Pons (tissue), 1 donor: ENCODE measurements at regions not wholly inside any gene's neighbourhood (a gene's known extent, or its start where the extent isn't known, plus 50 kb on each side); places are given as distances from the start of the nearest gene placed in this dataset.
A peak's percentile ranks its signal among the peaks of the same experiment; 100 is the strongest.

Source experiments
- DNase-seq: peaks from one replicate; pipeline ENCODE4 v3.0.0-alpha.2; 2016; ENCODE audit warnings: low spot score

DNA sequence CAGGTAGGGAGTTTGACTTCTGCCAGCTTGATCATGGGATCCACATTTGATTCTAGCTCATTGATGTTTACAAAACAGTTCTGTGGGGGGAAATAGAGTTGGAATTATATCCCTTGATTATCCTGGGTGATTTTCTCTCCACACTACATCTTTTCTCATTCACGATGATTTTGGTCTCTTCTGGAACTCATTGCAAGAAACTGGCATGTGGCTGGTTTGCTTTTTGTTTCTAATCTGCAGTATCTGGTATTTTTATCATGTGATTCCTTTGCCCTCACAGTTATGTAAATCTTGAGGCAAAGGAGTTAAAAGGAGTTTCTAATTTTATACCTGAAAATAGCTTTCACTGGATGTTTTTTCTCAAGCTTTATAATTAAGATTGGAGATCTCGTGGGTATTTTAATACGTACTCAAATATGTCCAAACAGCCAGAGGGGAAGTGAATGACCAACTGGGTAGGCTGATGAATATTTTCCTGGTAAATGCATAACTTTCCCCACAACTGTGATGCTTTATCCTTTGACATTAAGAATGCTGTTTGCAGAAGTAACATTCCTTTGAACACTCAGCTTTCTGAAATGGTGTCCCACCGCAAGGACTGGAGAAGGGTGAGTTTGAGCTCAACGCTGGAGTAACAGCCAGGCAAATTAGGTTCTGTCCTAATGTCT lies 502.9 kb upstream of the ZEB2 start:
- no peak for DNase-seq

DNA sequence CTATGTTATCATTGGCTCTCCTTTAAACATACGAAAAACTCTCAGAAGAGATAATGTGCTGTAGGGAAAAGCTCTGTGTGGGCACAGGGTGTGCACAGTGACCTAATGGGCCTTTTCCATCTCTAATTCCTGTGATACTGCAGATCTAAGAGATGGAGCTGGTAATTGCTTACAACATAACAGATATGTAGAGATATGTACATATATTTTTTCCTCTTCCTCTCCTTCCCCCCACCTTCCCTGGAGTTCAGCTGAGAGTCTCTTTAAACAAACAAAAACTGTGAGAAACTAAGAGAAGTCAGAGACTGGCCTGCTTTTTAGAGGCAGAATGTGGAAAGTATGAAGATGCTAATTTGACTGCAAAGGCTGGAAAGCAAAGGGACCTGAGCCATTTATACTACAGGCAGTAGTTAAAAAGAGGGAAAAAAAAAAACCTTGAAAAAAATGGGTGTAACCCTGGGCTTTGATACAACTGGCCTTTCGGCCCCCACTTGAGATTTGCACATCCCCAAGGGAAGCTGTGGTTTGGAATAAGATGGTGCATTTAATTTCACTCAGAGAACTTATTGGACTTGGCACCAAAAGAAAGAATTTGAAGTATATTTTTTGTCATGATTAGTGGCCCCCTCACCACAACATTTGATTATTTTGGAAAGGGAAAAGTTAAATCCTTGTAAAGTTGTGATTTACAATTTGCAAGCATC lies 502.2 kb upstream of the ZEB2 start:
- DNase-seq: no peak

DNA sequence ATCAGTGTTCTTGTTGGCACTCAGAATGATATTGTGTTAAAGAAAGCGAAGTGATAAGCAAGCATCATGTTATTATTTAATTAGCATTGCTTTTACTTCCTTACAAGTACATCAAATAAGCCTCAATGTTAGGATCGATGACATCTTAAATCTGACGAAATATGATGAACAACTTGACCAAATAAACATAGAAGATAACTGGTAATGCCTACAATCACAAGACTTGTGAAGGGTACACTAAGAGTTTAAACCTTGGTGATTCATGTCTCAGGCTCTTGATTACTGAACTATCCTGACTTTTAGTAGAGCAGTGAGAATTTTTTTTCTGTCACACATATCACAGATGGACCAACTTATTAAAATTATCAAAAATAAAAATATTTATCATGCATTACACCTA lies 500.8 kb upstream of the ZEB2 start:
- no peak for DNase-seq

DNA sequence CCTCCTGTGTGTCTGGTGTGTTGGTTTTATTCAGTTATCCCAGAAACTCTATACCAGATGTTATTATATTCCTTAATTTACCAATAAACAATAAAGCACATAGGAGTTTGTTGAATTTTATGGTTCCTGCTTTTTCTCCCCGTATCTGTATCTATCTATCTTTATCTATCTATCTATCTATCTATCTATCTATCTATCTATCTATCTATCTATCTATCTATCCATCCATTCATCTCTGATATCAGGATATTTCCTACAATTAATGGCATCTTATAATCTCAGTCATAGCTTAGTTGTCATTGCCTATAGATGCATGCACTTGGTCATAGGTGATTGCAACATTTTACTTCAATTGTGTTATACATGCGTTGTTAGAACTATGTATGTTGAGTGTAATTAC lies 500.2 kb upstream of the ZEB2 start:
- no peak for DNase-seq

DNA sequence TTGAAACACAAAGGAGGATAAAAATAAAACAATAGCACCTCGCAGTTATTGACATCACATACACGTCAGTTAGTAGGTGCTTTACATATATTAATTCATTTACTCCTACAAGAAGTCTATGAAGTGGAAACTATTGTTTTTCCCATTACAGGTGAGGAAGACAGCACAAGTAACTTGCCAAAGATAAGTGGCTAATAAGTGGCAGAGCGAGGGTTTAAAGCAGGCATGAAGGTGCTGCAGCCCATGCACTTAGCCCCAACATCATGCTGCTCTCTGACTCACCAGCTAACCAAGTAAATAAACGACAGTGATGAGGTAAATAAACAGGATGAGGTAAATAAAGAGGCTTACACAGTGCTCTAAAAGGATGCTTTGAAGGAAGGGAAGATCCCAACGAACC lies 498.6 kb upstream of the ZEB2 start:
- no peak for DNase-seq

DNA sequence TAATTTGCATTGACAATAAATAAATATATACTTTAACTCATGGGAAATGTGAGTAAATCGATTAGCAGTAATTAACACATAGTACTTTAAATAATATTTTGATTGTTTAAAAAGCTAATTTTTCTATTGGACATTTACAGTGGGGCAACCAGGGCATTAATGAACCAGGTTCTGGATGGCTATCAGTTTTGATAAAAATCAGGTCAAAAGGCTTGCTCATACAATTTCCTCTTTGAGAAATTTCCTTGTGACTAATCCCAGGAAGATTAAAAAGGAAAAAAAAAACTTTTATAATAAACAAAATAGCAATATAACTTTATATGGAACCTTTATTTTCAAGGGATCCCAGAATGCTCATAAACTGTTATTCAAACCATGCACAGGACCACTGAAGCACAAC lies 497.2 kb upstream of the ZEB2 start:
- DNase-seq: no peak

DNA sequence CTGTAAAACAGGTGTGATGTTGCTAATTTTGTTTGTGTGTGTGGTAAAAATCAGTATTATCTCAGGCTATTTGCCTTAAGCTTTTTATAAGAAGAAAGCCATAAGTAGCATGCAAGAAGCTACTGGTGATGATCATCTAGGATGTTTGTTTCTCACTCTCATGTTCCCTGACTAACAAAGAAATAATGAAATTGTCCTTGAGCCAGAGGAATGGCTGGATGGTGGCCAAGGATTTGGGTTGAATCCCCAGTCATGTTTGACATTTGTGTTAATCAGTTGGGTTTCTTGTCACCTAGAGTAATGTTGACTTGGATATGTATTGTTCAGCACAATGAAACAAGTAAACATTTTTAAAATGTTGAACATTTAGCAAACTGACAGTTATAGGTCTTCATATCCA lies 496.8 kb upstream of the ZEB2 start:
- no peak for DNase-seq

DNA sequence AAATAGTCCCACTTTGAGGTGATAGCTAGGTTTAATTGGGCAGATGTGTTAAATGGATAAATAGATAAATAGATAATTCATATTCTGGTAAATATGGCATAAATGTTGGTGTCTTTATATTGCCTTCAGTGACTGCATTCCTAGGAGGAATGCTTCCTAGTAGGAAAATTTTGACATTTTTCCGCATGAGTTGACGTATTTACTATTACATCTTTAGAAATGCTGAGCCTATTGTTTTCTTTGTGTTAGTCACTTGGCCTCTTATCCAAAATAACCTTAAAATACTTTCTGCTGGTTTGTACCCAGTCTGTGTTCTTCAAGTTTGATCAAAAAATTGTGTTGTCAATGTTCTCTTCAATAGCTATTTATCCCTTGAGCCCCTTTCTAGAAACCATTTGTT lies 495.6 kb upstream of the ZEB2 start:
- no peak for DNase-seq

DNA sequence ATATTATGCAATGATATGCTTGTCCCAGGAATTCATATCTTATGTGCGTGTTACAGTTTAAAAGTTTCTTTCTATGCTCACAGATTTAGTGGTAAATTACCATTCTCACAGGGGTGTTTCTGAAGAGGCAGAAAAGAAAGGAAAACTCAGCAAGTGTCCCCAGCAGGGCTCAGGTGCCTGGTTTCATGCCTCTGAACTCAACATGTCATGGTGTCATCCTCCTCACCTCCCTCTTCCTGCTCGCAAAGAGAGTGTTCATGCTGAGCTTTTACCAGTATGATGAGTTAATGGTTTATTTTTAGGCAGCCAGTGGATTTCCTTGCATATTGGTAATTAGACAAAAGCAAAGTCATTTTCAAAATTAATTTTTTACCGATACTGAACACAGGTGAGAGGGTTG lies 492.9 kb upstream of the ZEB2 start:
- DNase-seq: no peak

DNA sequence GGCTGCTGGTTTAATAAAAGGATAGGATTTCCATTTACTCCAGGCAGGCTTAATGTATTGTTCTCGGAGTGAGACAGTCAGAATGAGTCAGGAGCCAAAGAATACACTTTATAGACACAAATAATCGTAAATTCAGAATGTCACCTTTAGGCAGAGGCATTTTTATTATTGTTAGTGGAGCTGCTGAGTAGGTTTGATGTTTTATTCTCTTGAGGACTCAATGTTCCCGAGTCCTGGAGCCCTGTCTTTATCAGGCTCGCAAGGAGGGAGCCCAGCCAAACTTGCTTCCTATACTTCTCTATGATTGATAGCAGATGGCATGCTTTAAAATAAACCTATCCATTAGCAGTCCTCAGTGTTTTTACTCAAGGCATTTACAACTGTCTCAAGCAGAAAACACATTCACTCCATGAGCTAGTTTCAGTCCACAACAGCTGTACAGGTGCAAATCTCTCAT lies 492.3 kb upstream of the ZEB2 start:
- no peak for DNase-seq

DNA sequence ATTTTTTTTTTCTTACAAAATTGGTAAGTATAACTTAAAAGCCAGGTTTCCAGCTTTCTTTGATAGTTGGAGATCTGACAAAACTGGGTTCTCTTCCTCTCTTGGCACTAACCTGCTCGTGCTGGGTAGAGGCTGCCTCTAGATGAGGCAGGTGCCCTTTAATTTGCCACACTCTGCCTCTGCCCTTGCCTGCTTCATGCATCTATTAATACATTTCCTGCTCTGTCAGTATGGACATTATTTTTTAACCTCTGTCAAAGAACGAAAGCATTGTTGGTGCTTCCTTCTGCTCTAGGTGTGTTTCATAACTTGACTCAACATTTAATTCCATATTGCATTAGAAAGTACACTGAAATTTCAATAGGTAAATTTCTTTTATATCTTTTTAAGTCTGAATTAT lies 490.7 kb upstream of the ZEB2 start:
- no peak for DNase-seq

DNA sequence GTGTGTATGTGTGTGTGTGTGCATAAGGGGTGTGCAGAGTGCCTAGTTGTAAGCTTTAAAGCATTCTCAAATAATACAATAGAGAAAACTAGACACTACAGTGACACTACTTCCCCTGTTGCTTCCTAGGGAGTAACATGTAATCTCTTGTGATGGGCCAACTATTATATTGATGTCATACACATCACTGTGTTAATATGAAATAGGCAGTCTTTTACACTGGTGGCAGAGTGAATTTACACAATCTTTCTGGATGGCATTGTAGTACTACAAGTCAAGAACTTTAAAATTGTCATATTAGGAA lies 488.0 kb upstream of the ZEB2 start:
- no peak for DNase-seq

DNA sequence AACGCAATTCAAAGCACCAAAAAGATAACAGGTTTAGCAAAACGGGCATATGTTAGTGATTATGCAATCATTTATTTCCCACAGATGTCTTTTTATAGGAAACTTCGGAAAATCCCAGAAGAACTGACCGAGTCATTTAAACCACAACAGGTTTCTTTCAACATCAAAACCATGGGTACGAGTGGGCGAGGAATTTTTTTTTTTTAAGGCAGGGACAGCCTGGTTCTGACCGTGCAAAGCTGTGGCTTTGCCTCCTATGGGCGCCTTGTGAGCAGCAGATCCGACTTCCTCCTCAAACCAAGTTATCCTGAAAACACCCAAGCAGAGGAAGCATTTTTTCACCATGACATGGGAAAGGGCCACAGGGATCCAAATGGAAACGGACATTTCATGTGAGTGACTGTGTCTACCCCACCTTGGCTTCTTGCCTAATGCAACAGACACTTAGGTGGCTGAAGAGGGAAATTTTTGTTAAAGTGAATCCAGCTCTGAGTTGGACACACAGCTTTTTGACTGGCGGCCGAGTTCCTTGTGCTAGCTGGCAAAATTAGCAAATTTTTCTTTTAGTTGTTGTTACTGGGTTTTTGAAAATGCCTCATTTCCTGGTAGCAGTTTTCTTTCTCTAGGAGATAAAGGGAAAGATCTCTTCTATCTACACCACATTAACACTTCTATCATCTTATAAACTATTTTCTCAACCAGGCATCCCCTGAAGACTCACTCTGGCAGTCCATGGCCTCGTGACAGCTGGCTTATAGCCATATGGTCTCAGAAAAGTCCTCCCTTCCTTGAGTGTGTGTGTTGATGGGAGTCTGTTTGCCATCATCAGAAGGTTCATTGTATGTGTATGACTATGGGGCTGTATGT lies 487.4 kb upstream of the ZEB2 start:
- no peak for DNase-seq

DNA sequence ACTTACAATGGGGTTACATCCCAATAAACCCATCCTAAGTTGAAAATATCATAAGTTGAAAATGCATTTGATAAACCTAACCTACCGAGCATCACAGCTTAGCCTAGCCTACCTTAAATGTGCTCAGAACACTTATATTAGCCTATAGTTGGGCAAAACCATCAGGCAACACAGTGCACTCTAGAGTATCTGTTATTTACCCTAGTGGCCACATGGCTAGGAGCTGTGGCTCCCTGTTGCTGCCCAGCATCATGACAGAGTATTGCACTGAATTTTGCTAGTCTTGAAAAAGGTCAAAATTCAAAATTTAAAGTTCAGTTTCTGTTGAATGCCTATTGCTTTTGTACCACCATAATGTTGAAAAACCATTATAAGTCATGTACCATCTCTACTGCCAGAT lies 482.7 kb upstream of the ZEB2 start:
- DNase-seq: no peak

DNA sequence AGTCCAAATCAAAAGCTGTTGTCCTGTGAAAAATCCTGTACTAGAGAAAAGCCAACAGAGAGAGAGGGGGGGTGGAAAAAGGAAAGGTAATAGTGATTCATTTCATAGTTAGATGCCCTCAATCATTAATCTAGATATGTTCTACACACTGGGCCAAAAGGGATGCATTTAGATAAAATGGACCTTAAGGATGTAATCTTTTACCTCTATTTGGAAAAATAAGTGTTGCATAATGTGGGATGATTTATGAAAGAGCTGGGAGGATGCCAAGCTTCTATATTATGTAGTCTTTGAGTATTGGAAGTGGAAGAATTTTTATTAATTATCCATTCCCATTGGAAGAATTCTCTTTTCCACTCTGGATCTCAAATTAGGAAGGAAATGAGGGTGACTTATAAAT lies 480.5 kb upstream of the ZEB2 start:
- no peak for DNase-seq

DNA sequence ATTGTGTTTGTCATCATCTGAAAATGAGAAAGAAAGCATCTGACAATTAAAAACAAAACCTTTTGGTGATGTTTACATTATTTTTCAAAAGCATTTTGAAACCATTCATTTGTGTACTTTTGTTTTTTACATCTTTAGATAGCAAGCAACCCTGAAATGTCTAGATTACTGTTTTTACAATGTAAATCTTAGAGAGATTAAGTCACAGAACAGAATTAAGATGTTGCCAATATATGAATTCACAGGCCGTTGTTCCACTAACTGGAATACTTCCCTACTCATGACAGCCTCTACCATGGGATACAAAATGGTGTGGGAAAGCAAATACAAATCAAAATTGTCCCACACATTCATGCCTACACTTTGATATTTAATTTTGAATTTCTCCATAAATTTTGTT lies 480.0 kb upstream of the ZEB2 start:
- DNase-seq: no peak

DNA sequence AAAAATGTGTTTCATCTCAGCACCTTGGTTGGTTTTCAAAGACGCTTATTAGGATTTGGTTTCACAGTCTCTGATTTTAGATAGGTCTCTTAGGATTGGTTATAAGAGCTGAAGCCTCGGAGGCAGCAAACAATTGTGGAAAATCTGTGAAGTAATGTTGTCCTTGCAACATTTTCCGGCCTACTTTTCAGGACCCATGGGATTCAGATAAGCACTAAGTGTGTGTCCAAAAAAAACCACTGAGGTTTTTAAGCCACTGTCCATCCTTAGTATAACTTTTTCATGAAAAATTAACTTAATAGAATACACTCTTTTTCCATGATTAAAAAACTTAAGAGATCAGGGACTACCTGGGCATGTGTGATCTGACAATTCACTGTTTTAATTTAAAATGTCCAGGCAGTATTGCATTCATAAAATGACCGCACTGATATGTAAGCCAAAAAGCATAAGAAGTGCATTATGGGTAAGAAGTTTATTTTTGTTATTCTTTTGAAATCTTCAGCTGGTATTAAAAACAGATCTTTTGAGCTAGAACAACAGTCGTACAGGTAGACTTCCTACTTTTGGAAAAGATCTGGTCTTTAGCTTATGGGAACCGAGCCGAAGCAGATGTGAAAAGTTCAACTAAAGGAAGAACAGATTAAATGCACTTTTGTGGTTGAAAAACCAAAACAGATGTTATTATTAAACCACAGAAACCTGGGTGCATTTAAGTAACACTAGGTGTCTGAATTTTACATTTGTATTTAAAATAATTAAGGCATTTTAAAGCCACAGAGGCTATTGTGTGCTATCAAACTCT lies 479.4 kb upstream of the ZEB2 start:
- DNase-seq: no peak

DNA sequence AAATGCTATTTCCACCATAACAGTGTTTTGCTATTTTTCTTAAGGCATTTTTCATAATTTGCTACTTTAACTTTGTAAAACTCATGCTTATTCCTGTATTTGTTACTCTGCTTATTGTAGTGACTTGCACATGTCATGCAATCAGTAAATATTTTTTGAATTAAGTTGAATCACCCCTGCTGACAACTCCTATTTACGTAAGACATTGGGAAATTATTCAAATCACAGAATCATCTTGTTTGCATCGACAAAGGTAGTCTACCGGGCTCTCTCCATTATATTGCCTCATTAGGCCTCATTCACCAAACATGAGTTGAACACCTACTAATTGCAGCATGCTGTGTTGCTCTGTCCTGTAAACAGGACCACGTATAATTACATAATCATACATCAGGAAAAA lies 478.5 kb upstream of the ZEB2 start:
- DNase-seq: no peak

DNA sequence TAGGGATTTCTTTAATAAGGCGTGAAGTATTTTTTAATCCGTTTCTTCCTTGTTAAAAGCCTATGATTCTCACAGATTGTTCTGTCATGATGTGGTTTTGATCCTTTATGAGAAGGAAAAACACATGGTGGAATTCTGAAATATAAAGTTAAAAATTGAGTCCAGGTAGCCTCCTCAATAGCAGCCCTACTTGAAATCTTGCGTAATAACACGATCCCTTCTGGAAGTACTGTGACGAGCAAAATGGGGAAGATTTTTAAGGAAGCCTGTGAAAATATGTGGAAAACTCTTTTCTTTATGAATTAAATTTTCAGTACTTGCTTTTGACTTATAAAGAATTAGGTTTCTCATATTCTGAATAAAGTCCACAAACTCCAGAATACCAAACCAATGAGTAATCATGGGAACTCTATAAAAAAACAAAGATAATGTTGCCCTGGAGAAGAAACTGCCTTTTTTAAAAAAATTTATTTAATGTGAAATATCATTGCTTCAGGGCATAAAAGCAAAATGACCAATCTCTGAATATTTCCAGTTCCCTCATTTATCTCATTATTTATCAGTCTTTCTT lies 476.4 kb upstream of the ZEB2 start:
- no peak for DNase-seq

DNA sequence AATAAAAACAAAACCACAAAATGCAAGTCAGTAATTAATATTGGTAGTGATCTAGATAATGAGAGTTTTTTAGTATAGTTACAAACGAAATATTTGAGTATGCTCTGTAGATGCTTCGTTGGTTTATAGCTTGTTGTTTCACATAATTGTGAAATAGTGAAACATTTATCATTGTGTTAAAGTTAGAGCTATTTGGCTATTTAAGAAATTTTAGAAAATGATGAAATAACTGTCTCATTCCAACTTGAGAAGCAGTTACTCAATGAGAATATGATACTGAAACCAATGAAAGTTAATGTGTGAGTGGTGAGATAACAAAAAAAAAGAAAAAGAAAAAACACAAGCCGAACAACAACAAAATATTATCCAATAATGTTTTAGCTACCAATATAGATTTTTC lies 475.6 kb upstream of the ZEB2 start:
- DNase-seq: no peak

DNA sequence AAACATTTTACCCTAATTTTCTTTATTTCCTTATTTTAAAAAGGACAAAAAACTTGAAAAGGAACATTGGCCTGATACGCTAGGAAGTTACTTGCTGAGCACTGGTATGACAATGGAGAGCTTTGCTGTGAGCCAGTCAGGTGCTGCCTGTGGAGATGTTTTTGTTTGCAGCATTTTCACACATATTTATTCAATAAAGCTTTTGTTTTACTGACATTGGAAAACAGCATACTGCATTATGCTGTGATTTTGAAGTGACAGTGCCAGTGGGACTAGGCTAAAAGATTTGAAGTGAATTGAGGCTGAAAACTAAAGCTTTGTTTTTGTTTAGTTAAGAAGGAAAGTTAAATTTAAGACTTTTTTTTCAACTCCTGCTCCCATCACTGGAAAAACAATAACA lies 470.7 kb upstream of the ZEB2 start:
- peak; percentile 86 for DNase-seq
